H1 (cell line): ENCODE measurements at regions not wholly inside any gene's neighbourhood (a gene's known extent, or its start where the extent isn't known, plus 50 kb on each side); places are given as distances from the start of the nearest gene placed in this dataset.

Source experiments
- SAP30 ChIP-seq: fragments of 300-600 bp; sonication (generic); IDR thresholded peaks from 2 replicates; pipeline ENCODE4 v1.7.1; 2012; ENCODE audit warnings: low read length, moderate library complexity, mild to moderate bottlenecking, inconsistent platforms; ENCODE audit not compliant: insufficient read depth, insufficient replicate concordance

DNA sequence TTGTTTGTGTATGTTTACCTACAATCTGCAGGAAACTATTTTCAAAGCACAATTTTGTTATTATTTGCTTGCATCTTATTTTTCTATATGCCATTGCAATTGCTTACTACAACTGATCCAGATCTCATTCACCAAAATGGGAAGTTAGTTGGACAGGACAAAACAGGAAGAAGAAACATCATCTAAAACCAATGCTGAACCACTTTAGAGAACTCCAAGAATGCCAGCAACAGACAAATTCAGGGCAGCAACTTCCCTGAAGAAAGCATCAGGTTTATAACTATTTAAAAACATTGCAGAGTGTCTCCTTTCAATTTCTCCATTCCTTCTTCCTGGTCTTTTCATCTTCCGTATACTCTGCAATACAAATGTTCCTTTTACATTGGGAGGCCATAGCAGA is 82.4 kb upstream of the SMYD2 start (continued):
- no peak for TF ChIP-seq SAP30
- TF ChIP-seq, all 59 proteins: peak for 0
